Psoas muscle (tissue), 7 donors: ENCODE measurements at regions not wholly inside any gene's neighbourhood (a gene's known extent, or its start where the extent isn't known, plus 50 kb on each side); places are given as distances from the start of the nearest gene placed in this dataset.

Source experiments
- ATAC-seq, 4 donors: fragments of 200-7000 bp; cut with Tn5 transposase; one replicate each; pipeline ENCODE4 v1.9.1; 2020; ENCODE audit warnings: moderate library complexity in 3 of 4, mild to moderate bottlenecking in 2 of 4
- DNase-seq, 2 donors: peaks; one replicate each; pipeline ENCODE4 v3.0.0-alpha.2; 2020
- H3K27ac ChIP-seq: fragments of 200-600 bp; one replicate; pipeline ENCODE4 v1.8.0; 2022
- H3K27me3 ChIP-seq, 3 donors: fragments of 200-600 bp in 1 of 3; one replicate each; pipeline versions ENCODE4 v1.6.1 to v1.8.0; 2013 to 2022; ENCODE audit warnings: low read length in 2 of 3, mild to moderate bottlenecking in 2 of 3, moderate library complexity in 1 of 3; ENCODE audit not compliant: insufficient read depth in 3 of 3
- H3K36me3 ChIP-seq, 2 donors: fragments of 200-600 bp in 1 of 2; one replicate each; pipeline versions ENCODE4 v1.6.1 to v1.8.0; 2013 to 2022; ENCODE audit warnings: low read depth in 1 of 2, mild to moderate bottlenecking in 1 of 2, moderate library complexity in 1 of 2; ENCODE audit not compliant: insufficient read depth in 1 of 2
- H3K4me1 ChIP-seq: fragments of 200-600 bp; one replicate; pipeline ENCODE4 v1.8.0; 2022
- H3K4me3 ChIP-seq: fragments of 200-600 bp; one replicate; pipeline ENCODE4 v1.8.0; 2022; ENCODE audit warnings: mild to moderate bottlenecking
- H3K9me3 ChIP-seq: fragments of 200-600 bp; one replicate; pipeline ENCODE4 v1.8.0; 2022
- WGBS, 3 donors: extraction: QIAGEN DNeasy Blood & Tissue Kit; methylation state at CpG; one replicate each; pipeline versions ENCODE4 v1.1.6 to v1.1.7; 2013; 5-methylcytosine and 5-hydroxymethylcytosine counted together
- intact Hi-C, 2 donors: fragments of 100-400 bp; cut with DNase I; formaldehyde crosslinking; loops; one replicate each; pipeline versions ENCODE4 v1.11.0 to v1.14.2; 2022
- TF ChIP-seq, protein P1 (sequence below): fragments of 200-600 bp; IDR thresholded peaks from one replicate; pipeline ENCODE4 v1.8.0; 2022; ENCODE audit warnings: antibody characterized with exemption
- donor health status: healthy with polysubstance abuse.
- donor health status: DM: no; HTN: no; CAD: no; lungs with moderate emphysema.
- donor health status: Bipolar disorder and iron deficiency.
- donor health status: healthy.
- donor health status: DM: yes; HTN: yes; CAD: no.
- donor health status: DM: no; HTN: no; CAD: no.
- donor health status: DM: yes; HTN: yes; CAD: no.

DNA sequence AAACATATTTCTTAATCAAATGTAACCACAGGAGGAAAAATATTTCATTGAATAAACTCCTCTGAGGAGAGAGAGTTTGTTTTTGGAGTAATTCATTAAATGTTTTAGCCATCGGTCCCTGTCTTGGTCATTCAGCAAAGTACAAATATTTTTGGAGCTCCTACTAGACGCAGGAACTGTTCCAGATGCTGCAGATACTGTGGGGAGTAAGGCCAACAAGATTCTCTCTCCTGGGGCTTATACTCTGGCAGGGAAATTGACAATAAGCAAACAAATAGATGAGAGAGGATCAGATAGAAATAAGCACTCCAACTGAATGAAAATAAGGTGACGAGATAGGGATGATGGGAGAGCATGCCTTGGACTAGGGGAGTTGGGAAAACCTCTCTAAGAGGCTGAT, 264.1 kb downstream of the TTC8 start:
- H3K4me1 ChIP-seq, result peaks cover 4% of the 10 kb centered on the region
- H3K36me3 ChIP-seq, result no peaks in the 10 kb centered on the region
- no peaks in the 10 kb centered on the region for H3K27me3 ChIP-seq
- no peak overlapping the region for H3K27ac ChIP-seq
- no peak for DNase-seq
- ATAC-seq, result no peak
- 53 to 67% (median 54%) methylated on average over 3 of the region's 3 CpGs for WGBS, 3 donors
- intact Hi-C loops, result no loop called here
- TF ChIP-seq, protein P1, sequence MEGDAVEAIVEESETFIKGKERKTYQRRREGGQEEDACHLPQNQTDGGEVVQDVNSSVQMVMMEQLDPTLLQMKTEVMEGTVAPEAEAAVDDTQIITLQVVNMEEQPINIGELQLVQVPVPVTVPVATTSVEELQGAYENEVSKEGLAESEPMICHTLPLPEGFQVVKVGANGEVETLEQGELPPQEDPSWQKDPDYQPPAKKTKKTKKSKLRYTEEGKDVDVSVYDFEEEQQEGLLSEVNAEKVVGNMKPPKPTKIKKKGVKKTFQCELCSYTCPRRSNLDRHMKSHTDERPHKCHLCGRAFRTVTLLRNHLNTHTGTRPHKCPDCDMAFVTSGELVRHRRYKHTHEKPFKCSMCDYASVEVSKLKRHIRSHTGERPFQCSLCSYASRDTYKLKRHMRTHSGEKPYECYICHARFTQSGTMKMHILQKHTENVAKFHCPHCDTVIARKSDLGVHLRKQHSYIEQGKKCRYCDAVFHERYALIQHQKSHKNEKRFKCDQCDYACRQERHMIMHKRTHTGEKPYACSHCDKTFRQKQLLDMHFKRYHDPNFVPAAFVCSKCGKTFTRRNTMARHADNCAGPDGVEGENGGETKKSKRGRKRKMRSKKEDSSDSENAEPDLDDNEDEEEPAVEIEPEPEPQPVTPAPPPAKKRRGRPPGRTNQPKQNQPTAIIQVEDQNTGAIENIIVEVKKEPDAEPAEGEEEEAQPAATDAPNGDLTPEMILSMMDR, result no peak
- peaks cover 3% of the 10 kb centered on the region for H3K9me3 ChIP-seq
- H3K4me3 ChIP-seq, result no peak overlapping the region

DNA sequence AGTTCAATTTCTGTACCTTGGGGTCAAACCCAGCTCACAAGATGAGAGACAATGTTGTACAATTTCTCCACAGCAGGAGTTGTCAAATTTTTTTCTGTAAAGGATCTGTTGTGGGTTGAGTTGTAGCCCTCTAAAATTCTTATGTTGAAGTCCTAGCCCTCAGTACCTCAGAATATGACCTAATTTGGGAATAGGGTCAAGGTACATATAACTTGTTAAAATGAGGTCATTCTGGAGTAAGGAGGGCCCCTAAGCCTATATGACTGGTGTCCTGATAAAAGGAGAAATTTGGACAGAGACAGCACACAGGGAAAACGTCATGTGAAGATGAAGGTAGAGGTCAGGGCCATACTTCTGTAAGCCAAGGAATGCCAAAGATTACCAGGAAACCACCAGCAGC, 264.9 kb downstream of the TTC8 start:
- no peak for ATAC-seq
- Histone ChIP-seq H3K4me1 (peaks cover 4% of the 10 kb centered on the region), H3K4me3 (no peak overlapping the region), H3K36me3 (no peaks in the 10 kb centered on the region), H3K27ac (no peak overlapping the region), H3K27me3 (no peaks in the 10 kb centered on the region), H3K9me3 (peaks cover 3% of the 10 kb centered on the region)
- no peak for DNase-seq
- intact Hi-C loops, result no loop called here
- 57 to 65% (median 62%) methylated on average over 1 of the region's 1 CpG for WGBS, 3 donors
- TF ChIP-seq, protein P1, result no peak

DNA sequence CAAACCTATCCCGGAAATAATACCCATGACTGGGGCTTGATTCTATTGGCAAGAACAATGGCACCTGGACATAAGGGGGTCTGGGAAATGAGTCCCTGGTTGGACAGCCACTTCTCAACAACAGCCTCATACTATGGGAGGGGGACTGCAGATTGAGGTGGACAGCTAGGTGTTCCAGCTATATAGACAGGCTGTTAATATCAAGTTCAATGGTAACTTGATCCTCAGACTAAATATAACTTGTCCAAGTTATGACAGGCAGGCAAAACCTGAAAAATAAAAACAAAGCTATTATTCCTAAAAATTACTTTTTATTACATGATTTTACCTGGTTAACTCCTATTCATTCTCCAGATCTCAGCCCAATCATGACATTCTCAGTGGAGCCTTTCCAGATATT, 267.3 kb downstream of the TTC8 start:
- Histone ChIP-seq H3K36me3 (no peaks in the 10 kb centered on the region), H3K9me3 (peaks cover 3% of the 10 kb centered on the region), H3K27me3 (no peaks in the 10 kb centered on the region), H3K4me1 (peaks cover 8% of the 10 kb centered on the region), H3K27ac (no peak overlapping the region), H3K4me3 (no peak overlapping the region)
- TF ChIP-seq, protein P1, result no peak
- intact Hi-C loops, result no loop called here
- ATAC-seq, result no peak
- no peak for DNase-seq
- 84 to 91% (median 91%) methylated on average over 1 of the region's 1 CpG for WGBS, 3 donors

DNA sequence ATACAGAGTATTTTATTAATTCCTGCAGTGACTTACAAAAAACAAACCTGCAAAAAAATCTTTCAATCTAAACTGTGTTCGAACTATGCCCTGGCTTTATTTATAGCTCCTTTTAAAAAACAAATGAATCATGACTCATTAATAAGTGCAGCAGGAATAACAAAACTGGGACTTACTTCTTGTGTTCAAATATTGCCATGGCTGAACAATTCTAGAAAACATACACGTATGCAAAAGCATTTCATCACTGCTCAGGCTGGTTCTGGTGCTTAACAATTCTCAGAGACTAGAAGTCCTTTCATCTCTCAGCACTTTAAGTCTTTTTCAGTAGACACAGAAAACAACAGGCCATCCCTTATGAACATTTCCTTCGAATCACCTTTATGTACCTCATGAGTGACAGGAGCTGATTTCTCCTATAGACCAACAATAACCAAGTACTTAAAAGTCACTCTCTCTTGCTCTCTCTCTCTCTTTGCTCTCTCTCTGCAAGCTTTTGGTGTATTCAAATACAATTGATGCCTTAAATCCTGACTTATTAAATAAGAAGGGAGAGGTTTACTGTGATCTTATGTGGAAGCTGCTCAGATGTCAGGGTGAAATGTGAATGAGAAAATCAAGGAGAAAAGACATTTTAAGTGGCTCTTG, 268.8 kb downstream of the TTC8 start:
- Histone ChIP-seq H3K9me3 (peaks cover 3% of the 10 kb centered on the region), H3K27ac (no peak overlapping the region), H3K27me3 (no peaks in the 10 kb centered on the region), H3K4me3 (no peak overlapping the region), H3K4me1 (peaks cover 12% of the 10 kb centered on the region), H3K36me3 (no peaks in the 10 kb centered on the region)
- ATAC-seq (no peak), DNase-seq (no peak)
- intact Hi-C loops, result no loop called here
- WGBS, 3 donors, result 67 to 69% (median 69%) methylated on average over 3 of the region's 3 CpGs
- TF ChIP-seq, protein P1, result no peak

DNA sequence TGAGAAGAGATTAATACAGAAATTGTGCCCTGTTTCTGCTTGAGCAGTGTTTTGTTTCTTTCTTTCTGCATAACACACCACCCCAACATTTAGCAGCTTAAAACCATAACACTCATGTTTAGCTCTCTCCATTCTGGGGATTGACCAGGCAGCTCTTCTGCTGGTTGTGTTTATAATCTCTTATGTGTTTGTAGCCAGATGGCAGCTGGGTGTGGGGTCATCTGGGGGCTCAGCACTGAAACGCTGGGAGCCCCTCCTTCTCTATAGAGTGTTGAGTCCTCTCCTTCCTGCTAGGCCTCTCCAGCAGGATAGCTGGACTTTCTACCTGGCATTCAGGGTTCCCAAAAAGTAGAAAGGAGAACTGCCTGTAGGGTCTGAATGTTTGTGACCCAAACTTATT, 270.6 kb downstream of the TTC8 start:
- H3K27ac ChIP-seq, result no peak overlapping the region
- H3K4me1 ChIP-seq, result peaks cover 12% of the 10 kb centered on the region
- WGBS, 3 donors, result 15 to 34% (median 21%) methylated on average over 1 of the region's 1 CpG
- no peaks in the 10 kb centered on the region for H3K27me3 ChIP-seq
- H3K36me3 ChIP-seq, result no peaks in the 10 kb centered on the region
- H3K9me3 ChIP-seq, result peaks cover 3% of the 10 kb centered on the region
- H3K4me3 ChIP-seq, result no peak overlapping the region
- ATAC-seq, result no peak
- TF ChIP-seq, protein P1, result no peak
- intact Hi-C loops, result no loop called here
- DNase-seq, result no peak
